AG10803 (cell line): ENCODE measurements at regions not wholly inside any gene's neighbourhood (a gene's known extent, or its start where the extent isn't known, plus 50 kb on each side); places are given as distances from the start of the nearest gene placed in this dataset.

Experiments used
- DNase-seq: peaks from one replicate; pipeline ENCODE4 v3.0.0; 2010; ENCODE audit warnings: low read depth
- H3K4me3 ChIP-seq: 2 replicates; pipeline ENCODE4 v1.5.1; 2011; ENCODE audit warnings: mild to moderate bottlenecking, low read length, control low read depth
- CTCF ChIP-seq: conservative IDR thresholded peaks from 2 replicates; pipeline ENCODE4 v1.5.1; 2011; ENCODE audit warnings: mild to moderate bottlenecking, low read length, control low read depth, inconsistent platforms

- no peak for TF ChIP-seq CTCF
- no peak for DNase-seq
- H3K4me3 ChIP-seq = no peak overlapping the region
Measured at GRCh38 chr9:135229701-135230385, 142.4 kb downstream of the OLFM1 start.

GRCh38 chr9:135230386-135230765 lies 142.9 kb downstream of the OLFM1 start:
- no peak overlapping the region for H3K4me3 ChIP-seq
- no peak for DNase-seq
- TF ChIP-seq CTCF = no peak

- no peak for DNase-seq
- no peak overlapping the region for H3K4me3 ChIP-seq
- TF ChIP-seq CTCF = no peak
Measured at GRCh38 chr9:135230817-135231520, 143.5 kb downstream of the OLFM1 start.

- DNase-seq = no peak
- no peak for TF ChIP-seq CTCF
- H3K4me3 ChIP-seq = no peak overlapping the region
Measured at GRCh38 chr9:135239100-135239768, 151.8 kb downstream of the OLFM1 start.

- no peak overlapping the region for H3K4me3 ChIP-seq
- no peak for TF ChIP-seq CTCF
- DNase-seq = no peak
Measured at GRCh38 chr9:135239769-135240141, 152.3 kb downstream of the OLFM1 start.

GRCh38 chr9:135240222-135240621 lies 152.8 kb downstream of the OLFM1 start:
- H3K4me3 ChIP-seq = no peak overlapping the region
- DNase-seq = no peak
- TF ChIP-seq CTCF = no peak
